HEK293 (cell line): ENCODE measurements at regions not wholly inside any gene's neighbourhood (a gene's known extent, or its start where the extent isn't known, plus 50 kb on each side); places are given as distances from the start of the nearest gene placed in this dataset.

Experiments used
- CTCF ChIP-seq: fragments of 450-650 bp; formaldehyde crosslinking; IDR thresholded peaks from 2 replicates; pipeline ENCODE4 v1.5.1; 2016; ENCODE audit warnings: missing biosample characterization, missing genetic modification characterization
- GLI2 ChIP-seq: fragments of 450-650 bp; formaldehyde crosslinking; IDR thresholded peaks from 2 replicates; pipeline ENCODE4; 2017; ENCODE audit warnings: missing biosample characterization, missing genetic modification characterization, low read depth, borderline replicate concordance
- GLIS2 ChIP-seq: fragments of 450-650 bp; formaldehyde crosslinking; IDR thresholded peaks from 2 replicates; pipeline ENCODE4 v1.5.1; 2016; ENCODE audit warnings: missing biosample characterization, missing genetic modification characterization
- HIC1 ChIP-seq: fragments of 450-650 bp; formaldehyde crosslinking; IDR thresholded peaks from 2 replicates; pipeline ENCODE4 v1.5.1; 2016; ENCODE audit warnings: missing biosample characterization, missing genetic modification characterization
- OSR2 ChIP-seq: fragments of 450-650 bp; formaldehyde crosslinking; IDR thresholded peaks from 2 replicates; pipeline ENCODE4 v1.5.1; 2016; ENCODE audit warnings: missing biosample characterization, missing genetic modification characterization
- PATZ1 ChIP-seq: fragments of 450-650 bp; formaldehyde crosslinking; IDR thresholded peaks from 2 replicates; pipeline ENCODE4 v1.5.1; 2016; ENCODE audit warnings: missing biosample characterization, missing genetic modification characterization
- RBAK ChIP-seq: fragments of 450-650 bp; formaldehyde crosslinking; IDR thresholded peaks from 2 replicates; pipeline ENCODE4 v1.5.1; 2016; ENCODE audit warnings: missing biosample characterization, missing genetic modification characterization
- SCRT2 ChIP-seq: fragments of 450-650 bp; formaldehyde crosslinking; IDR thresholded peaks from 2 replicates; pipeline ENCODE4 v1.5.1; 2016; ENCODE audit warnings: missing biosample characterization, missing genetic modification characterization
- SETDB1 ChIP-seq: IDR thresholded peaks from one replicate; pipeline ENCODE4 v1.6.1; 2017; ENCODE audit warnings: mild to moderate bottlenecking, low read length, moderate library complexity, mixed read lengths; ENCODE audit not compliant: insufficient read length
- SP3 ChIP-seq: fragments of 450-650 bp; formaldehyde crosslinking; IDR thresholded peaks from 2 replicates; pipeline ENCODE4 v1.5.1; 2016; ENCODE audit warnings: missing biosample characterization, missing genetic modification characterization
- SP7 ChIP-seq: fragments of 450-650 bp; formaldehyde crosslinking; IDR thresholded peaks from 2 replicates; pipeline ENCODE4 v1.5.1; 2016; ENCODE audit warnings: missing biosample characterization, missing genetic modification characterization
- ZBTB48 ChIP-seq: fragments of 450-650 bp; formaldehyde crosslinking; IDR thresholded peaks from 2 replicates; pipeline ENCODE4 v1.5.1; 2016; ENCODE audit warnings: missing biosample characterization, missing genetic modification characterization
- ZBTB49 ChIP-seq: fragments of 450-650 bp; formaldehyde crosslinking; IDR thresholded peaks from 2 replicates; pipeline ENCODE4 v1.5.1; 2016; ENCODE audit warnings: missing biosample characterization, missing genetic modification characterization, low read depth
- ZEB2 ChIP-seq: fragments of 450-650 bp; formaldehyde crosslinking; IDR thresholded peaks from 2 replicates; pipeline ENCODE4 v1.5.1; 2016; ENCODE audit warnings: missing biosample characterization, missing genetic modification characterization
- ZIC2 ChIP-seq: fragments of 450-650 bp; formaldehyde crosslinking; IDR thresholded peaks from 2 replicates; pipeline ENCODE4 v1.5.1; 2016; ENCODE audit warnings: missing biosample characterization, missing genetic modification characterization
- ZNF133 ChIP-seq: fragments of 450-650 bp; formaldehyde crosslinking; IDR thresholded peaks from 2 replicates; pipeline ENCODE4 v1.5.1; 2016; ENCODE audit warnings: missing biosample characterization, missing genetic modification characterization
- ZNF202 ChIP-seq: fragments of 450-650 bp; formaldehyde crosslinking; IDR thresholded peaks from 2 replicates; pipeline ENCODE4 v1.5.1; 2016; ENCODE audit warnings: missing biosample characterization, missing genetic modification characterization, borderline replicate concordance
- ZNF239 ChIP-seq: fragments of 450-650 bp; formaldehyde crosslinking; IDR thresholded peaks from 2 replicates; pipeline ENCODE4 v1.5.1; 2016; ENCODE audit warnings: missing biosample characterization, missing genetic modification characterization
- ZNF335 ChIP-seq: fragments of 450-650 bp; formaldehyde crosslinking; conservative IDR thresholded peaks from 2 replicates; pipeline ENCODE4 v1.5.1; 2016; ENCODE audit warnings: missing biosample characterization, missing genetic modification characterization
- ZNF366 ChIP-seq: fragments of 450-650 bp; formaldehyde crosslinking; conservative IDR thresholded peaks from 2 replicates; pipeline ENCODE4 v1.5.1; 2016; ENCODE audit warnings: missing biosample characterization, missing genetic modification characterization
- ZNF394 ChIP-seq: fragments of 450-650 bp; formaldehyde crosslinking; IDR thresholded peaks from 2 replicates; pipeline ENCODE4 v1.5.1; 2016; ENCODE audit warnings: missing biosample characterization, missing genetic modification characterization, mild to moderate bottlenecking, moderate library complexity, borderline replicate concordance
- ZNF416 ChIP-seq: fragments of 450-650 bp; formaldehyde crosslinking; IDR thresholded peaks from 2 replicates; pipeline ENCODE4 v1.5.1; 2016; ENCODE audit warnings: missing biosample characterization, missing genetic modification characterization
- ZNF423 ChIP-seq: fragments of 450-650 bp; formaldehyde crosslinking; IDR thresholded peaks from 2 replicates; pipeline ENCODE4 v1.5.1; 2016; ENCODE audit warnings: missing biosample characterization, missing genetic modification characterization
- ZNF426 ChIP-seq: fragments of 450-650 bp; formaldehyde crosslinking; IDR thresholded peaks from 2 replicates; pipeline ENCODE4 v1.5.1; 2017; ENCODE audit warnings: missing biosample characterization, missing genetic modification characterization, mild to moderate bottlenecking, inconsistent platforms, moderate library complexity
- ZNF501 ChIP-seq: fragments of 450-650 bp; formaldehyde crosslinking; IDR thresholded peaks from 2 replicates; pipeline ENCODE4 v1.5.1; 2016; ENCODE audit warnings: missing biosample characterization, missing genetic modification characterization
- ZNF513 ChIP-seq: fragments of 450-650 bp; IDR thresholded peaks from 2 replicates; pipeline ENCODE4 v1.5.1; 2018; ENCODE audit warnings: missing biosample characterization, missing genetic modification characterization
- ZNF585B ChIP-seq: fragments of 450-650 bp; formaldehyde crosslinking; IDR thresholded peaks from 2 replicates; pipeline ENCODE4 v1.5.1; 2016; ENCODE audit warnings: missing biosample characterization, missing genetic modification characterization
- ZNF624 ChIP-seq: fragments of 450-650 bp; formaldehyde crosslinking; IDR thresholded peaks from 2 replicates; pipeline ENCODE4 v1.5.1; 2017; ENCODE audit warnings: missing biosample characterization, missing genetic modification characterization
- ZNF629 ChIP-seq: fragments of 450-650 bp; formaldehyde crosslinking; IDR thresholded peaks from 2 replicates; pipeline ENCODE4 v1.5.1; 2017; ENCODE audit warnings: missing biosample characterization, missing genetic modification characterization
- ZSCAN23 ChIP-seq: fragments of 450-650 bp; formaldehyde crosslinking; IDR thresholded peaks from 2 replicates; pipeline ENCODE4 v1.5.1; 2016; ENCODE audit warnings: missing biosample characterization, missing genetic modification characterization

GRCh38 chr1:20411196-20411980 is 74.6 kb downstream of the CAMK2N1 start (continued):
- TF ChIP-seq ZBTB48 (tag by site-specific recombination) (peak; percentile 62; the same call in 1 of the 2 replicates), ZNF629 (peak; percentile 63), ZNF501 (no peak), OSR2 (tag by site-specific recombination) (0 out of 2 replicates have a peak, but pooled peaks have one; percentile 15), ZNF202 (tag by site-specific recombination) (no peak), SCRT2 (tag by site-specific recombination) (0 out of 2 replicates have a peak, but pooled peaks have one; percentile 30), HIC1 (tag by site-specific recombination) (no peak), GLIS2 (tag by site-specific recombination) (peak; percentile 85), GLI2 (no peak), ZNF366 (tag by site-specific recombination) (peak; percentile 78), ZNF624 (tag by site-specific recombination) (no peak), ZNF426 (tag by site-specific recombination) (no peak), ZNF513 (no peak), CTCF (no peak), SETDB1 (no peak), PATZ1 (tag by site-specific recombination) (peak; percentile 51), SP3 (no peak), RBAK (tag by site-specific recombination) (no peak), ZNF416 (0 out of 2 replicates have a peak, but pooled peaks have one; percentile 10), ZIC2 (peak; percentile 95), ZEB2 (tag by site-specific recombination) (peak; percentile 63), ZNF423 (tag by site-specific recombination) (no peak), ZNF585B (no peak), ZNF133 (no peak), ZNF239 (tag by site-specific recombination) (no peak), ZSCAN23 (tag by site-specific recombination) (no peak), ZNF394 (tag by site-specific recombination) (0 out of 2 replicates have a peak, but pooled peaks have one; percentile 36), SP7 (tag by site-specific recombination) (peak; percentile 71; the same call in 1 of the 2 replicates), ZBTB49 (no peak), ZNF335 (peak; percentile 62)
